GM18861 (cell line): ENCODE measurements at regions not wholly inside any gene's neighbourhood (a gene's known extent, or its start where the extent isn't known, plus 50 kb on each side); places are given as distances from the start of the nearest gene placed in this dataset.

Source experiments
- ATAC-seq: cut with Tn5 transposase; IDR thresholded peaks from one replicate; pipeline ENCODE4 v1.9.1; 2021; ENCODE audit not compliant: unreplicated experiment

- no peak for ATAC-seq
These were observed 685.0 kb downstream of the ADGRL2 start for GRCh38 chr1:82485591-82486369.

- no peak for ATAC-seq
These were observed 682.4 kb downstream of the ADGRL2 start for GRCh38 chr1:82483146-82483545.

GRCh38 chr1:82478916-82479315 lies 678.2 kb downstream of the ADGRL2 start:
- no peak for ATAC-seq

GRCh38 chr1:82472489-82473131 lies 671.9 kb downstream of the ADGRL2 start:
- no peak for ATAC-seq

- no peak for ATAC-seq
These were observed 666.2 kb downstream of the ADGRL2 start for GRCh38 chr1:82466891-82467290.

- no peak for ATAC-seq
These were observed 665.7 kb downstream of the ADGRL2 start for GRCh38 chr1:82466416-82466815.

- ATAC-seq: no peak
These were observed 664.3 kb downstream of the ADGRL2 start for GRCh38 chr1:82465024-82465423.

GRCh38 chr1:82464362-82465001 lies 663.7 kb downstream of the ADGRL2 start:
- ATAC-seq: no peak

- no peak for ATAC-seq
These were observed 663.2 kb downstream of the ADGRL2 start for GRCh38 chr1:82463951-82464350.

GRCh38 chr1:82462366-82462765 lies 661.6 kb downstream of the ADGRL2 start:
- ATAC-seq: no peak

- ATAC-seq: no peak
These were observed 654.6 kb downstream of the ADGRL2 start for GRCh38 chr1:82455342-82455741.

- no peak for ATAC-seq
These were observed 653.7 kb downstream of the ADGRL2 start for GRCh38 chr1:82454431-82454830.

GRCh38 chr1:82453511-82454185 lies 652.9 kb downstream of the ADGRL2 start:
- ATAC-seq: no peak

- ATAC-seq: no peak
These were observed 651.4 kb downstream of the ADGRL2 start for GRCh38 chr1:82452096-82452495.

GRCh38 chr1:82451191-82451590 lies 650.5 kb downstream of the ADGRL2 start:
- ATAC-seq: no peak

- ATAC-seq: no peak
These were observed 648.8 kb downstream of the ADGRL2 start for GRCh38 chr1:82449506-82450057.

- ATAC-seq: no peak
These were observed 646.2 kb downstream of the ADGRL2 start for GRCh38 chr1:82446955-82447354.

- no peak for ATAC-seq
These were observed 645.5 kb downstream of the ADGRL2 start for GRCh38 chr1:82446236-82446635.

GRCh38 chr1:82445827-82446226 lies 645.1 kb downstream of the ADGRL2 start:
- ATAC-seq: no peak

GRCh38 chr1:82445132-82445531 lies 644.4 kb downstream of the ADGRL2 start:
- ATAC-seq: no peak

- no peak for ATAC-seq
These were observed 640.7 kb downstream of the ADGRL2 start for GRCh38 chr1:82441402-82441801.
